H9 (cell line): ENCODE measurements at regions not wholly inside any gene's neighbourhood (a gene's known extent, or its start where the extent isn't known, plus 50 kb on each side); places are given as distances from the start of the nearest gene placed in this dataset.

Experiments
- DNase-seq: peaks from one replicate; pipeline ENCODE4 v3.0.0-alpha.2; 2017
- H2AFZ ChIP-seq: one replicate; pipeline ENCODE4 v1.6.1; 2013; ENCODE audit warnings: mild to moderate bottlenecking, low read length, control low read depth, moderate library complexity
- H2AK5ac ChIP-seq: 2 replicates; pipeline ENCODE4 v1.6.1; 2013; ENCODE audit warnings: low read length, control low read depth, mixed read lengths; ENCODE audit not compliant: insufficient read length
- H2BK120ac ChIP-seq: one replicate; pipeline ENCODE4 v1.6.1; 2013; ENCODE audit warnings: low read depth, mild to moderate bottlenecking, low read length, control low read depth, inconsistent platforms; ENCODE audit not compliant: poor library complexity, severe bottlenecking
- H2BK12ac ChIP-seq: 2 replicates; pipeline ENCODE4 v1.6.1; 2013; ENCODE audit warnings: low read length, control low read depth, mixed read lengths, low read depth; ENCODE audit not compliant: insufficient read length
- H2BK15ac ChIP-seq: 2 replicates; pipeline ENCODE4 v1.6.1; 2013; ENCODE audit warnings: low read depth, low read length, control low read depth
- H2BK20ac ChIP-seq: one replicate; pipeline ENCODE4 v1.6.1; 2013; ENCODE audit warnings: low read depth, mild to moderate bottlenecking, low read length, control low read depth, inconsistent platforms; ENCODE audit not compliant: poor library complexity, severe bottlenecking
- H2BK5ac ChIP-seq: 2 replicates; pipeline ENCODE4 v1.6.1; 2013; ENCODE audit warnings: low read length, control low read depth, mixed read lengths; ENCODE audit not compliant: insufficient read length
- H3K14ac ChIP-seq: 2 replicates; pipeline ENCODE4 v1.6.1; 2013; ENCODE audit warnings: low read length, control low read depth; ENCODE audit not compliant: insufficient read depth
- H3K18ac ChIP-seq: 2 replicates; pipeline ENCODE4 v1.6.1; 2013; ENCODE audit warnings: low read depth, mild to moderate bottlenecking, mixed read lengths, low read length, control low read depth; ENCODE audit not compliant: insufficient read length
- H3K23ac ChIP-seq: 2 replicates; pipeline ENCODE4 v1.6.1; 2013; ENCODE audit warnings: low read length, control low read depth, mixed read lengths, low read depth; ENCODE audit not compliant: insufficient read length
- H3K23me2 ChIP-seq: 2 replicates; pipeline ENCODE4 v1.6.1; 2013; ENCODE audit warnings: low read depth, mild to moderate bottlenecking, mixed read lengths, low read length, control low read depth; ENCODE audit not compliant: insufficient read length, poor library complexity, severe bottlenecking
- H3K27ac ChIP-seq: 2 replicates; pipeline ENCODE4 v1.5.1; 2013; ENCODE audit warnings: low read length, control low read depth, mixed read lengths, low read depth; ENCODE audit not compliant: insufficient read length
- H3K27me3 ChIP-seq: 2 replicates; pipeline ENCODE4 v1.6.1; 2013; ENCODE audit warnings: low read length, control low read depth, inconsistent platforms; ENCODE audit not compliant: insufficient read depth
- H3K4ac ChIP-seq: 2 replicates; pipeline ENCODE4 v1.6.1; 2013; ENCODE audit warnings: low read depth, mild to moderate bottlenecking, control low read depth, inconsistent platforms, low read length, moderate library complexity
- H3K4me1 ChIP-seq: 2 replicates; pipeline ENCODE4 v1.6.1; 2013; ENCODE audit warnings: low read length, control low read depth, inconsistent platforms; ENCODE audit not compliant: insufficient read depth
- H3K4me2 ChIP-seq: 2 replicates; pipeline ENCODE4 v1.6.1; 2013; ENCODE audit warnings: low read length, control low read depth, mixed read lengths; ENCODE audit not compliant: insufficient read length, insufficient read depth
- H3K56ac ChIP-seq: 2 replicates; pipeline ENCODE4 v1.6.1; 2013; ENCODE audit warnings: low read depth, mild to moderate bottlenecking, mixed read lengths, low read length, control low read depth; ENCODE audit not compliant: insufficient read length
- H3K79me1 ChIP-seq: 2 replicates; pipeline ENCODE4 v1.6.1; 2013; ENCODE audit warnings: low read depth, mild to moderate bottlenecking, moderate library complexity, low read length, control low read depth, inconsistent platforms; ENCODE audit not compliant: insufficient read depth, poor library complexity, severe bottlenecking
- H3K79me2 ChIP-seq: 2 replicates; pipeline ENCODE4 v1.6.1; 2013; ENCODE audit warnings: low read length, control low read depth, inconsistent platforms; ENCODE audit not compliant: insufficient read depth
- H3K9ac ChIP-seq: 2 replicates; pipeline ENCODE4 v1.6.1; 2013; ENCODE audit warnings: low read length, control low read depth, mixed read lengths; ENCODE audit not compliant: insufficient read length; ENCODE audit errors: extremely low read depth
- H3K9me3 ChIP-seq: one replicate; pipeline ENCODE4 v1.6.1; 2013; ENCODE audit warnings: low read depth, low read length, inconsistent platforms; ENCODE audit not compliant: control insufficient read depth
- H3T11ph ChIP-seq: one replicate; pipeline ENCODE4 v1.6.1; 2013; ENCODE audit warnings: mild to moderate bottlenecking, low read length, control low read depth, inconsistent platforms
- H4K20me1 ChIP-seq: one replicate; pipeline ENCODE4 v1.6.1; 2013; ENCODE audit not compliant: control insufficient read depth, insufficient read length, insufficient read depth
- H4K5ac ChIP-seq: 2 replicates; pipeline ENCODE4 v1.6.1; 2013; ENCODE audit warnings: low read depth, mild to moderate bottlenecking, mixed read lengths, low read length, control low read depth; ENCODE audit not compliant: insufficient read length
- H4K8ac ChIP-seq: replicated peaks from 2 replicates; pipeline ENCODE4 v1.6.1; 2013; ENCODE audit warnings: low read length, control low read depth, mixed read lengths, low read depth; ENCODE audit not compliant: insufficient read length
- H4K91ac ChIP-seq: 2 replicates; pipeline ENCODE4 v1.6.1; 2013; ENCODE audit warnings: low read depth, mild to moderate bottlenecking, moderate library complexity, mixed read lengths, low read length, control low read depth; ENCODE audit not compliant: insufficient read length
- H3K27ac Mint-ChIP-seq, 3 experiments: 2 replicates in 2 of 3; 3 replicates in 1 of 3; pipeline ENCODE4 v1.8.0; 2020 to 2021; ENCODE audit warnings: mixed read lengths in 3 of 3, mild to moderate bottlenecking in 1 of 3, moderate library complexity in 1 of 3
- H3K27me3 Mint-ChIP-seq: 2 replicates; pipeline ENCODE4 v1.8.0; 2021; ENCODE audit warnings: low read depth, mild to moderate bottlenecking, moderate library complexity, mixed read lengths
- H3K36me3 Mint-ChIP-seq, 3 experiments: 2 replicates in 2 of 3; 3 replicates in 1 of 3; pipeline ENCODE4 v1.8.0; 2020 to 2021; ENCODE audit warnings: low read depth in 3 of 3, mixed read lengths in 3 of 3; ENCODE audit not compliant: insufficient read depth in 1 of 3
- H3K4me1 Mint-ChIP-seq, 2 experiments: 2 replicates each; pipeline ENCODE4 v1.8.0; 2020; ENCODE audit warnings: mixed read lengths in 2 of 2
- H3K4me3 Mint-ChIP-seq, 2 experiments: 2 replicates in 1 of 2; 3 replicates in 1 of 2; pipeline ENCODE4 v1.8.0; 2020 to 2021; ENCODE audit warnings: mild to moderate bottlenecking in 2 of 2, mixed read lengths in 2 of 2, moderate library complexity in 1 of 2
- H3K9me3 Mint-ChIP-seq, 2 experiments: 2 replicates in 1 of 2; 3 replicates in 1 of 2; pipeline ENCODE4 v1.8.0; 2020; ENCODE audit warnings: mild to moderate bottlenecking in 2 of 2, mixed read lengths in 2 of 2, moderate library complexity in 1 of 2
- CTCF ChIP-seq: fragments of 200-600 bp; sonication (generic); conservative IDR thresholded peaks from 3 replicates; pipeline ENCODE4 v1.8.0; 2021; ENCODE audit warnings: antibody characterized with exemption, mild to moderate bottlenecking
- WGBS: extraction: QIAGEN DNeasy Blood & Tissue Kit; methylation state at CpG from one replicate; pipeline ENCODE4 v1.1.7; 2013; ENCODE audit warnings: missing lambda C conversion rate, low lambda C conversion rate, mixed read lengths; ENCODE audit not compliant: insufficient read length; ENCODE audit errors: extremely low coverage; 5-methylcytosine and 5-hydroxymethylcytosine counted together

DNA sequence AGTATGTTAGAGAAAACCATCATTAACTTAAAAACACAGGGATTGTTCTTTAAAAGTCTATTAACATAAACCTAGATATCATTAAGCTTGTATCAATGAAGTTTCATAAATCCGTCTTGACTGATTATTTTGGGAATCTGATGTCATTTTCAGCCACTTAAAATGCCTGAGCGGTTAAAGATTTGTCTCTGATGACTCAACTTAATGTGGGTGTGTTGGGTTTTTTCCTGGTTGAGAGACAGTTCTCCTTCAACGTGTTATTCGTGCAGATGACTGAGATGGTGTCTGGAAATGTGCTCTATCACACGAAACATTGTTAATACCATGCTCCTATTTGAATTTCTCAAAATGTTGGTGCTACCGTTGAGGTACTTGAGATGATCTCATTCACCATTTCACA lies 227.3 kb upstream of the TENM3 start:
- H3K27ac Mint-ChIP-seq = no peak overlapping the region; a peak in 1 of 7 replicates
- Histone ChIP-seq H3K56ac (no peak overlapping the region), H3K9ac (no peak overlapping the region), H2BK12ac (no peak overlapping the region), H3K79me2 (no peaks in the 10 kb centered on the region), H3K4me2 (no peak overlapping the region), H2BK5ac (no peak overlapping the region), H2BK120ac (no peak overlapping the region), H3K9me3 (no peaks in the 10 kb centered on the region), H4K91ac (no peak overlapping the region), H3K27ac (no peak overlapping the region), H3K4me1 (no peaks in the 10 kb centered on the region), H3T11ph (no peak overlapping the region), H2AK5ac (no peak overlapping the region), H4K8ac (no peak overlapping the region), H2BK20ac (no peak overlapping the region), H2BK15ac (no peak overlapping the region), H4K20me1 (no peaks in the 10 kb centered on the region), H3K23ac (no peak overlapping the region), H3K23me2 (no peaks in the 10 kb centered on the region), H3K79me1 (no peaks in the 10 kb centered on the region), H4K5ac (no peak overlapping the region), H3K4ac (no peak overlapping the region), H2AFZ (no peak overlapping the region), H3K14ac (no peak overlapping the region), H3K27me3 (no peaks in the 10 kb centered on the region), H3K18ac (no peak overlapping the region)
- WGBS = no CpG with 5 or more reads among the region's 6 CpGs
- H3K36me3 Mint-ChIP-seq = peaks cover 0 to 1% (median 0%) of the 10 kb centered on the region in 3 experiments; a peak in 2 of 7 replicates
- no peak for TF ChIP-seq CTCF
- no peak overlapping the region for H3K4me3 Mint-ChIP-seq
- H3K4me1 Mint-ChIP-seq = peaks cover 5% of the 10 kb centered on the region in 2 experiments
- no peaks in the 10 kb centered on the region for H3K27me3 Mint-ChIP-seq
- DNase-seq = no peak
- no peaks in the 10 kb centered on the region for H3K9me3 Mint-ChIP-seq
